ENCODE measurements at regions not wholly inside any gene's neighbourhood (a gene's known extent, or its start where the extent isn't known, plus 50 kb on each side); places are given as distances from the start of the nearest gene placed in this dataset.
A peak's percentile ranks its signal among the peaks of the same experiment; 100 is the strongest.
"Not testable (repeated sequence)": the region's sequence is repeated elsewhere in the genome, so short reads cannot be mapped to it uniquely, and the experiment has no call there.

DNA sequence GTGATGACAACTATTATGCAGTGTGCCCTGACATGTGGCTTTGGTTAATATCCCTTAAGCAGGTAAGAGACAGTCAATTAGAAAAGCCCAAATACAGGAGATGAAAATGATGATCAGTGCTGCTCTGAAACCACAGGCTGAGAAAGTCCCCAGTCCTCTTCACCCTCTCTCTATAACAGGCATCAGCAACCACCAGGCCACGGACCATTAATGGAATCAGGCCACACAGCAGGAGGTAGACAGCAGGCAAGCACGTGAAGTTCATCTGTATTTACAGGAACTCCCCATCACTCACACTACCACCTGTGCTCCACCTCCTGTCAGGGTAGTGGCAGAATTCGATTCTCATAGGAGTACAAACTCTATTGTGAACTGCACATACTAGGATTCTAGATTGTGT lies 591.6 kb upstream of the CYLC2 start:
- Histone ChIP-seq H3K27me3 (replicated peaks; ENCODE audit: insufficient read depth, low read length) (no peaks in the 10 kb centered on the region), H3K9me3 (replicated peaks; ENCODE audit: insufficient read depth, low read length) (no peaks in the 10 kb centered on the region), H3K9me2 (replicated peaks; ENCODE audit: insufficient read depth, low read length) (no peaks in the 10 kb centered on the region), H4K20me1 (ENCODE audit: insufficient read depth, low read length) (no peaks in the 10 kb centered on the region), H2AFZ (ENCODE audit: low read length) (no peak overlapping the region), H3K27ac (ENCODE audit: low read length) (no peak overlapping the region), H3K4me1 (ENCODE audit: low read length) (0 out of 2 replicates have a peak, but pooled peaks cover 1% of the 10 kb centered on the region), H3K4me2 (ENCODE audit: low read depth, low read length) (no peak overlapping the region), H3F3A (ENCODE audit: insufficient read depth, low read length) (no peaks in the 10 kb centered on the region), H3K79me2 (ENCODE audit: low read length) (no peaks in the 10 kb centered on the region), H3K9ac (ENCODE audit: low read length) (no peak overlapping the region), H3K4me3 (ENCODE audit: low read length) (no peak overlapping the region), H3K36me3 (replicated peaks; ENCODE audit: insufficient read depth, low read length) (no peaks in the 10 kb centered on the region)
- DNase-seq = peak; percentile 28
- TF ChIP-seq, protein P1, sequence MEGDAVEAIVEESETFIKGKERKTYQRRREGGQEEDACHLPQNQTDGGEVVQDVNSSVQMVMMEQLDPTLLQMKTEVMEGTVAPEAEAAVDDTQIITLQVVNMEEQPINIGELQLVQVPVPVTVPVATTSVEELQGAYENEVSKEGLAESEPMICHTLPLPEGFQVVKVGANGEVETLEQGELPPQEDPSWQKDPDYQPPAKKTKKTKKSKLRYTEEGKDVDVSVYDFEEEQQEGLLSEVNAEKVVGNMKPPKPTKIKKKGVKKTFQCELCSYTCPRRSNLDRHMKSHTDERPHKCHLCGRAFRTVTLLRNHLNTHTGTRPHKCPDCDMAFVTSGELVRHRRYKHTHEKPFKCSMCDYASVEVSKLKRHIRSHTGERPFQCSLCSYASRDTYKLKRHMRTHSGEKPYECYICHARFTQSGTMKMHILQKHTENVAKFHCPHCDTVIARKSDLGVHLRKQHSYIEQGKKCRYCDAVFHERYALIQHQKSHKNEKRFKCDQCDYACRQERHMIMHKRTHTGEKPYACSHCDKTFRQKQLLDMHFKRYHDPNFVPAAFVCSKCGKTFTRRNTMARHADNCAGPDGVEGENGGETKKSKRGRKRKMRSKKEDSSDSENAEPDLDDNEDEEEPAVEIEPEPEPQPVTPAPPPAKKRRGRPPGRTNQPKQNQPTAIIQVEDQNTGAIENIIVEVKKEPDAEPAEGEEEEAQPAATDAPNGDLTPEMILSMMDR (IDR thresholded peaks at IDR 0.05; ENCODE audit: low read length) = no peak
- TF ChIP-seq EZH2 (optimal IDR thresholded peaks at IDR 0.05; ENCODE audit: low read depth, low read length) (no peak), EZH2phosphoT487 (IDR thresholded peaks at IDR 0.05; ENCODE audit: low read length) (no peak)

DNA sequence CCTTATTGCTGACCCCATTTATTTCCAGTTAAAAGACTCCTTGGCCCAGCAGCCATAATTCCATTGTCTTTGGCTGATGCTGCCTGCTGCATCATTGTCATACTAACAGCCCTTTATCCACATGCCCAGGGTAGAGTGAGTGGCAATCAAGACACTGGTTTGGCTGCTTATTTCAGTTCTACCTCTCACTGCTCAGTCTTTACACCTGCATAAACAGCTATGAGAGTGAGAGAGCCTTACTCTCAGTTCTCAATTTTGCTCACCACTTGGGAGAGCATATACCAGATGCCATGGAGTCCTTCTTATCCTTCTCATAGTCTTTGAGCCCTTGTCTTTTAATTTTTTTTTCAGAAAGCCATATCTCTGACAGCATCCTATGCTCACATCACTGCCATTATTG lies 596.9 kb upstream of the CYLC2 start:
- TF ChIP-seq EZH2phosphoT487 (IDR thresholded peaks at IDR 0.05; ENCODE audit: low read length) = no peak
- no peak for TF ChIP-seq EZH2 (optimal IDR thresholded peaks at IDR 0.05; ENCODE audit: low read depth, low read length)
- TF ChIP-seq, protein P1 (IDR thresholded peaks at IDR 0.05; ENCODE audit: low read length) = no peak
- Histone ChIP-seq H3K4me3 (ENCODE audit: low read length) (no peak overlapping the region), H3K9me2 (replicated peaks; ENCODE audit: insufficient read depth, low read length) (no peaks in the 10 kb centered on the region), H3K4me2 (ENCODE audit: low read depth, low read length) (no peak overlapping the region), H3K79me2 (ENCODE audit: low read length) (no peaks in the 10 kb centered on the region), H3K27ac (ENCODE audit: low read length) (no peak overlapping the region), H3F3A (ENCODE audit: insufficient read depth, low read length) (no peaks in the 10 kb centered on the region), H3K4me1 (ENCODE audit: low read length) (0 out of 2 replicates have a peak, but pooled peaks cover 3% of the 10 kb centered on the region), H3K27me3 (replicated peaks; ENCODE audit: insufficient read depth, low read length) (no peaks in the 10 kb centered on the region), H2AFZ (ENCODE audit: low read length) (no peak overlapping the region), H3K9me3 (replicated peaks; ENCODE audit: insufficient read depth, low read length) (no peaks in the 10 kb centered on the region), H3K9ac (ENCODE audit: low read length) (no peak overlapping the region), H4K20me1 (ENCODE audit: insufficient read depth, low read length) (no peaks in the 10 kb centered on the region), H3K36me3 (replicated peaks; ENCODE audit: insufficient read depth, low read length) (no peaks in the 10 kb centered on the region)
- DNase-seq = peak; percentile 30

DNA sequence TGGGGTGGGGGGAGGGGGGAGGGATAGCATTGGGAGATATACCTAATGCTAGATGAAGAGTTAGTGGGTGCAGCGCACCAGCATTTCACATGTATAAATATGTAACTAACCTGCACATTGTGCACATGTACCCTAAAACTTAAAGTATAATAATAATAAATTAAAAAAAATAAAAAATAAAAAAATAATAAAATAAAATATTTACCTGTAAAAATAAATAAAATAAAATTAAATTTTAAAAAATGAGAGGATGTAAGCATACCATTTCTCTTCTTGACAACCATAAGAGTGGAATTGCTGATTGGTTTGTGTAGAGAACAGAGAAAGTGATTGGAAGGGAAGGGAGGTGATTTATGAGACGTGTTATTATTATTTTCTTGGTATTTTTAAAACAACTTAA lies 609.5 kb upstream of the CYLC2 start:
- not testable (repeated sequence) for H3K4me1 ChIP-seq (ENCODE audit: low read length); H3K4me2 ChIP-seq (ENCODE audit: low read depth, low read length); H2AFZ ChIP-seq (ENCODE audit: low read length); H3F3A ChIP-seq (ENCODE audit: insufficient read depth, low read length); H3K9me3 ChIP-seq (replicated peaks; ENCODE audit: insufficient read depth, low read length); H3K9me2 ChIP-seq (replicated peaks; ENCODE audit: insufficient read depth, low read length); H4K20me1 ChIP-seq (ENCODE audit: insufficient read depth, low read length); DNase-seq; H3K36me3 ChIP-seq (replicated peaks; ENCODE audit: insufficient read depth, low read length); H3K79me2 ChIP-seq (ENCODE audit: low read length); H3K9ac ChIP-seq (ENCODE audit: low read length); H3K27ac ChIP-seq (ENCODE audit: low read length); H3K4me3 ChIP-seq (ENCODE audit: low read length); H3K27me3 ChIP-seq (replicated peaks; ENCODE audit: insufficient read depth, low read length)

DNA sequence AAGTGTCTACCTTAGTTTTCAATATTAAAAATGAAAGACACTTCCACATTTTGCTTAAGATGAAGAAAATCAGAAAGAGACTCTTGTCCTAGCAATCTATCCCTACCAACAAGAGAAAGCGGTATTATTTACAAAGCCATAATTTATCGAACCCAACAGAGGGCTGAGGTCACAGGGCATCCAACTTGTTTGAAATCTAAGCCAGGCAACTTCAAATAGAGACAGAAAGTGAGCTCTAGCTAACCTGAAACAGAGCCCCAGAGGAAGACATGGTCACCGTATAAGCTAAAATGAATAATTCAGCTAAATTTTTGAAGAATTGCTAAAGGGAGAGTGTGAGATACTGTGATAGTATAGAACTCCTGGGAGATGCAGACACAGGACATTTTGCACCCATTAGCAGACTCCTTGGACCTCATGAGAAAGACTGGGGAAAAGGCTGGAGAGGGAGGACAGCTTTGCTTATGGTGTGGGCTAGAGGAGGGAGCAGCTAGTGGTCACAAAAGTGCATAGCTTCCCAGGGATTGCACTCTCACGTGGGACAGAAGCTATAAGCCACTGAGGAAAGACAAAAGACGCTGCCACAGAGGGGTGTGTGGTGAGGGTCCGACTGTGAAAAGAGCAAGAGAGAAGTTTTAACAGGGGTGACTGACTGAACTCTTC lies 624.2 kb upstream of the GRIN3A start:
- Histone ChIP-seq H3K36me3 (replicated peaks; ENCODE audit: insufficient read depth, low read length) (no peaks in the 10 kb centered on the region), H2AFZ (ENCODE audit: low read length) (no peak overlapping the region), H3F3A (ENCODE audit: insufficient read depth, low read length) (no peaks in the 10 kb centered on the region), H4K20me1 (ENCODE audit: insufficient read depth, low read length) (no peaks in the 10 kb centered on the region), H3K4me3 (ENCODE audit: low read length) (no peak overlapping the region), H3K9me2 (replicated peaks; ENCODE audit: insufficient read depth, low read length) (no peaks in the 10 kb centered on the region), H3K4me1 (ENCODE audit: low read length) (no peaks in the 10 kb centered on the region), H3K27me3 (replicated peaks; ENCODE audit: insufficient read depth, low read length) (no peaks in the 10 kb centered on the region), H3K9me3 (replicated peaks; ENCODE audit: insufficient read depth, low read length) (no peaks in the 10 kb centered on the region), H3K4me2 (ENCODE audit: low read depth, low read length) (no peak overlapping the region), H3K79me2 (ENCODE audit: low read length) (no peaks in the 10 kb centered on the region), H3K27ac (ENCODE audit: low read length) (no peak overlapping the region), H3K9ac (ENCODE audit: low read length) (no peak overlapping the region)
- TF ChIP-seq EZH2phosphoT487 (IDR thresholded peaks at IDR 0.05; ENCODE audit: low read length) (no peak), EZH2 (optimal IDR thresholded peaks at IDR 0.05; ENCODE audit: low read depth, low read length) (no peak)
- TF ChIP-seq, protein P1 (IDR thresholded peaks at IDR 0.05; ENCODE audit: low read length) = no peak
- no peak for DNase-seq
